Peyer's patch (tissue), 4 donors: ENCODE measurements at regions not wholly inside any gene's neighbourhood (a gene's known extent, or its start where the extent isn't known, plus 50 kb on each side); places are given as distances from the start of the nearest gene placed in this dataset.

Experiments
- DNase-seq, 3 donors: peaks; one replicate each; pipeline ENCODE4 v3.0.0-alpha.2; 2017 to 2019
- H3K27ac ChIP-seq, 4 donors: fragments of 200-600 bp; sonication (generic); one replicate each; pipeline ENCODE4 v1.5.1; 2016 to 2019
- H3K27me3 ChIP-seq, 2 donors: fragments of 200-600 bp; sonication (generic); one replicate each; pipeline ENCODE4 v1.5.1; 2019
- H3K36me3 ChIP-seq, 3 donors: fragments of 200-600 bp; sonication (generic); one replicate each; pipeline ENCODE4 v1.5.1; 2016 to 2019
- H3K4me1 ChIP-seq, 4 donors: fragments of 200-600 bp; sonication (generic); one replicate each; pipeline ENCODE4 v1.5.1; 2016 to 2019
- H3K4me3 ChIP-seq, 4 donors: fragments of 200-600 bp; sonication (generic); 1 replicate in 3 of 4; 2 replicates in 1 of 4; pipeline ENCODE4 v1.5.1; 2016 to 2019; ENCODE audit warnings: mild to moderate bottlenecking in 1 of 4
- H3K9me3 ChIP-seq, 4 donors: fragments of 200-600 bp; sonication (generic); one replicate each; pipeline ENCODE4 v1.5.1; 2016 to 2019; ENCODE audit warnings: mild to moderate bottlenecking in 1 of 4
- POLR2A ChIP-seq, 2 donors: fragments of 450-650 bp; IDR thresholded peaks; one replicate each; pipeline ENCODE4 v1.5.1; 2017; ENCODE audit warnings: antibody characterized with exemption in 2 of 2, mild to moderate bottlenecking in 2 of 2, moderate library complexity in 2 of 2
- TF ChIP-seq, protein P1 (sequence below), 6 experiments: fragments of 450-650 bp in 4 of 6; fragments of 200-600 bp in 2 of 6; sonication (generic) in 1 of 6; IDR thresholded peaks; one replicate each; pipeline ENCODE4 v1.5.1; 2017 to 2019; ENCODE audit warnings: antibody characterized with exemption in 6 of 6, mild to moderate bottlenecking in 3 of 6, moderate library complexity in 1 of 6

DNA sequence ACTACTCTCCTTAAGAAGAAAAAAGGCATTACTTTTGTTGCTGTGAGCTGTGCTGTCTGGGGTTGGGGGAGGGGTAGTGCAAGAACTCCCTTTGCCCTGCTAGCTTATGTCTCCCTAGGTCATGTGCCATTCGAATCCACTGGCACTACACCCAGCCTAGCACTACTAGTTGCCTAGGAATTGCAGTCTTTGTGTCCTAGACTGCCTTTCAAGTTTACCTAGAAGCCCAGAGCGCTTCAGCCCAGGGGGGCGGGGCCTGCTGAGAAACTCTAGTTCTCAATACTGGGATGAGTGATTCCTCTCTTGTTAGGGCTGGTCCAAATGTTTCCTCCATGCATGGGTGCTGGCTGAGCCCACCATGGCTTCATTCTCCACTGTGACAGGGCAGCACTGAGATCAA is 1011.5 kb downstream of the PCDH19 start:
- Histone ChIP-seq H3K36me3 (no peaks in the 10 kb centered on the region), H3K4me3 (no peak overlapping the region), H3K27me3 (no peaks in the 10 kb centered on the region), H3K4me1 (no peaks in the 10 kb centered on the region), H3K27ac (no peak overlapping the region), H3K9me3 (no peaks in the 10 kb centered on the region)
- no peak for DNase-seq
- TF ChIP-seq, protein P1, sequence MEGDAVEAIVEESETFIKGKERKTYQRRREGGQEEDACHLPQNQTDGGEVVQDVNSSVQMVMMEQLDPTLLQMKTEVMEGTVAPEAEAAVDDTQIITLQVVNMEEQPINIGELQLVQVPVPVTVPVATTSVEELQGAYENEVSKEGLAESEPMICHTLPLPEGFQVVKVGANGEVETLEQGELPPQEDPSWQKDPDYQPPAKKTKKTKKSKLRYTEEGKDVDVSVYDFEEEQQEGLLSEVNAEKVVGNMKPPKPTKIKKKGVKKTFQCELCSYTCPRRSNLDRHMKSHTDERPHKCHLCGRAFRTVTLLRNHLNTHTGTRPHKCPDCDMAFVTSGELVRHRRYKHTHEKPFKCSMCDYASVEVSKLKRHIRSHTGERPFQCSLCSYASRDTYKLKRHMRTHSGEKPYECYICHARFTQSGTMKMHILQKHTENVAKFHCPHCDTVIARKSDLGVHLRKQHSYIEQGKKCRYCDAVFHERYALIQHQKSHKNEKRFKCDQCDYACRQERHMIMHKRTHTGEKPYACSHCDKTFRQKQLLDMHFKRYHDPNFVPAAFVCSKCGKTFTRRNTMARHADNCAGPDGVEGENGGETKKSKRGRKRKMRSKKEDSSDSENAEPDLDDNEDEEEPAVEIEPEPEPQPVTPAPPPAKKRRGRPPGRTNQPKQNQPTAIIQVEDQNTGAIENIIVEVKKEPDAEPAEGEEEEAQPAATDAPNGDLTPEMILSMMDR (IDR thresholded peaks at IDR 0.05): no peak
- TF ChIP-seq POLR2A (IDR thresholded peaks at IDR 0.05): no peak

DNA sequence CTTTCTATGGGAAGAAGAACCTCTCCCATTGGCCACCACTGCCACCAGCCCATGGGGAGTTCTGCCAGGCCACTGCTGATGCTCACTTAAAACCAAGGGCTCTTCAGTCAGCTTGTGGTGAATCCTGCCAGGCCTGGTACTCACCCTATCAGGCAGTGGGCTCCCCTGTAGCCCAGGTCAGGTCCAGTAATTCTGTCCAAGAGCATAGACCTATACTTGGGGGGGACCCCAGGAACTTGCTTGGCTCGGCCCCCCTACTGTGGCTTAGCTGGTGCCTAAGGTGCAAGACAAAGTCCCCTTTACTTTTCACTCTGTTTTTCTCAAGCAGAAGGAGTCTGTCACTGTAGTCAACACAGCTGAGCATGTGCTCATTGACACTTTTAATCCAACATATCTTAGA is 1012.2 kb downstream of the PCDH19 start:
- Histone ChIP-seq H3K4me3 (no peak overlapping the region), H3K27me3 (no peaks in the 10 kb centered on the region), H3K4me1 (no peaks in the 10 kb centered on the region), H3K27ac (no peak overlapping the region), H3K9me3 (no peaks in the 10 kb centered on the region), H3K36me3 (no peaks in the 10 kb centered on the region)
- DNase-seq: no peak
- TF ChIP-seq POLR2A (IDR thresholded peaks at IDR 0.05): no peak
- TF ChIP-seq, protein P1 (IDR thresholded peaks at IDR 0.05): no peak

DNA sequence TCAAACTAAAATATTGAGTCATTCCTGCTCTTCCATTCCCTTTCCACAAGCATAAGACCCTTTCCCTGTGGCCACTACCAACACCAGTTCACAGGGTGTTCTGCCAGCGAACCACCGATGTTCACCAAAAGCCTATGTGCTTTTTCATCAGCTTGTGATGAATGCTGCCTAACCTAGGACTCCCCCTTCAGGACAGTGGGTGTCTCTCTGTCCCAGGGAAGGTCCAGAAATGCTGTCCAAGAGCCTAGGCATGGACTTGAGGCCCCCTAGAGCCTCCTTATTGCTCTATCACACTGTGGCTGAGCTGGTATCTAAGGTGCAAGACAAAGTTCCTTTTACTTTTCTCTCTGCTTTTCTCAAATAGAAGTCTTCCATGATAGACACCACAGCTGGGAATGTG is 1015.6 kb downstream of the PCDH19 start:
- Histone ChIP-seq H3K9me3 (no peaks in the 10 kb centered on the region), H3K36me3 (no peaks in the 10 kb centered on the region), H3K4me1 (no peaks in the 10 kb centered on the region), H3K27me3 (no peaks in the 10 kb centered on the region), H3K4me3 (no peak overlapping the region), H3K27ac (no peak overlapping the region)
- TF ChIP-seq, protein P1 (IDR thresholded peaks at IDR 0.05): no peak
- no peak for TF ChIP-seq POLR2A (IDR thresholded peaks at IDR 0.05)
- no peak for DNase-seq

DNA sequence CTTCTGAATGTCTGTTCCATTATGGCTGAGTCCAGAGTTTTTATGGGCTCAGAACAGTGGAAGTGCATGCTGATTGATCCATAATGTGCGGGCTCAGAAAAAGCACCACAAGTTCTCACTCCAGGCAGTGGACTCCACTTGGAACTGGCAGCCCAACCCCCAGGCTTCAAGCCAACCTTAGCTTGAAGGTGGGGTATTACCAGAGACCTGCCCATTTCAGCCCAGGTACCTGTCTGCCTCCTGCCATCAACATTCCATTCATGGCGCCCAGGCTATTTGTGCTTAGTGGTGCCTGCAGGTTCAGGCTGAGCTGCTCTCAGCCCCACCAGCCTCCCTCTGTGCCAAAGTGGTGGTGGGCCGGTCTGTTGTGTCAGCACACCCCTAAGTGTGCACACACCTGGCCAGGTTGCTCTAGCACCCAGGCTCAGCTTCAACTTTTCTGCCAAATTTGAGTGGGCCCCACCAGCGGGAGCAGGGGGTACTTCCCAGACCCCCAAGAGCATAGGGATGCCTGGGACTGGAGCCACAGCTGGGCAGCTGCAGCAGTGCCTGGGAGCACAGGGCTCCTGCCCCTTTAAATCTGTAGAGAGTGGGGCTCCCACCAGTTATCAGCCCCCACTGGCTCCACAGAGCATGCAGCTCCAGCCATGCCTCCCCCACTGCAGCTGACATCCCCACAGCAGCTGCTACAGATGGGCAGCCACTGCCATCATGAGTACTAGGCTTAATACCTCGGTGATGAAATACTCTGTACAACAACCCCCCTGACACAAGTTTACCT is 1025.3 kb downstream of the PCDH19 start:
- TF ChIP-seq, protein P1 (IDR thresholded peaks at IDR 0.05): no peak
- no peak for TF ChIP-seq POLR2A (IDR thresholded peaks at IDR 0.05)
- H3K9me3 ChIP-seq: no peaks in the 10 kb centered on the region
- H3K36me3 ChIP-seq: no peaks in the 10 kb centered on the region
- no peak overlapping the region for H3K4me3 ChIP-seq
- H3K4me1 ChIP-seq: no peaks in the 10 kb centered on the region
- no peak overlapping the region for H3K27ac ChIP-seq
- H3K27me3 ChIP-seq: no peaks in the 10 kb centered on the region
- no peak for DNase-seq

DNA sequence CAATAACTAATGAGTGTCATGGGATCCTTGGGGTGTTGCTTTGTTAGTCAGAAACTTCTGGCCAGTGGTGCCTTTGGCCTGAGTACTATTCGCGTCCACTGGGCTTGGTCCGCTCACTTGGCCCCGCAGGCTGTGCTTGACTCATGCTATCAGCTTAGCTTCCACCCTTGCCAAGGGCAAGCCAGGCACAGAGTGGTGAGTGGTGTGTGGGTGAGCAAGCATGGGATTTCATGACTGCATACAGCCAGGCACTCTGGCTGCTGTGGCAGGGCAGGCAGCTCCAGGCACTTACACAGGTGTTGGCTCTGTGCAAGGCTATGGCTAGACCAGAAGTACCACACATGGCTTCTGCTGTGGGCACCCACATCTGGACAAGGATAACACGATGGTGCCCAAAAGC is 1026.3 kb downstream of the PCDH19 start:
- TF ChIP-seq, protein P1 (IDR thresholded peaks at IDR 0.05): no peak
- no peak for TF ChIP-seq POLR2A (IDR thresholded peaks at IDR 0.05)
- Histone ChIP-seq H3K27ac (no peak overlapping the region), H3K9me3 (no peaks in the 10 kb centered on the region), H3K4me3 (no peak overlapping the region), H3K4me1 (no peaks in the 10 kb centered on the region), H3K27me3 (no peaks in the 10 kb centered on the region), H3K36me3 (no peaks in the 10 kb centered on the region)
- DNase-seq: no peak
